GM10248 (cell line): ENCODE measurements at regions not wholly inside any gene's neighbourhood (a gene's known extent, or its start where the extent isn't known, plus 50 kb on each side); places are given as distances from the start of the nearest gene placed in this dataset.

Experiments
- CTCF ChIA-PET: fragments of 300-600 bp; sonication (Branson Sonifier 250); formaldehyde crosslinking; extraction: SDS; loops from one replicate; lab custom pipeline; 2021; ENCODE audit warnings: antibody characterized with exemption; lab: Yijun Ruan, JAX
- POLR2A ChIA-PET: fragments of 350-650 bp; sonication (Branson Sonifier 250); formaldehyde crosslinking; extraction: SDS; loops from one replicate; lab custom pipeline; 2020; ENCODE audit warnings: antibody characterized with exemption; lab: Yijun Ruan, JAX
- DNase-seq: peaks from one replicate; pipeline ENCODE4 v3.0.0; 2012; ENCODE audit errors: extremely low spot score
- TF ChIP-seq, protein P1 (sequence below): IDR thresholded peaks from 2 replicates; pipeline ENCODE4 v1.5.1; 2012; ENCODE audit warnings: mild to moderate bottlenecking, low read depth; ENCODE audit errors: extremely low read depth, missing control alignments, control extremely low read depth

DNA sequence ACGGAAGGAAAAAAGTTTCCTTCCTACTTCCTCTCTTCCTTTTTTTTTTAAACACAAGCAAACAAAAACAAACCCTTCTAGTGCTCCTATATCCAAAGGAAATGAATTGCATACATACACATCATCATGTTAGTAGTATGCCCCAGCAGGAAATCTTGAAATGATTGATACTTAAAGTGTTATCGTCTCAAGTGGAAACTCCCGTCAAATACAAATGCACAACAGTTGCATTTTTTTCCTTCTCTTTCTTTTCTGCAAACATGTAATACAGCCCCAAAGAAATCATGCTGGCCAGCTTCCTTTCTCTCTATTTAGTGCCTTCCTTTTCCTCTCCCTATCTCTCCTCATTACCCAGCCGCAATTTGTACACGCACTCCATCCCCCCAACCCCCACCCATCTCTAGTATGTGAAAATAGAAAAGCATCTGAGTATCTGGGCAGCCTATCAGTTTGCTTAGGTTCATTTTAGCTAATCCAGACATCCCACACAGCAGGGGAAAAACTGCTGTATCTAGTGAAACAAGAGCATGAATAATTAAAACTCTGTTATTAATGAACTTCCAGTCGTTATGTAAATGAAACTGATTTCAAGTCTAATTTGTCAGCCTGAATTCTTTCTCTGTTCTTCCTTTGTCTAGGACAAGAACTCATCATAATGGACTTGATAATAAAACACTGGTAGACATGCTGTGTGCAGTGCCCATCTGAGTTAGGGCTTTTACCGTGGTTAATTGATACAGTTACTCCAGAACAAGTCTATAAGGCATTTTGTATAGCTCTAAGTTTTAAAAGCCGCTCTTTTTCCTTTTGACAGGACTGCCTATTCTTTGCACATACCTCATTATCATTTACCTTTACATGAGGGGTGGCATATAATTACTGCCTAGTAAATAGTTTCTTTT, 336.5 kb upstream of the ADGRL2 start:
- ChIA-PET POLR2A (no interaction called here), CTCF (interaction anchor here (1.2 to 1.8 kb wide), 3 partner anchors 13 to 86 kb away, joined by 3 to 4 read pairs (median 3); no protein-coding TSS in a partner anchor)
- TF ChIP-seq, protein P1, sequence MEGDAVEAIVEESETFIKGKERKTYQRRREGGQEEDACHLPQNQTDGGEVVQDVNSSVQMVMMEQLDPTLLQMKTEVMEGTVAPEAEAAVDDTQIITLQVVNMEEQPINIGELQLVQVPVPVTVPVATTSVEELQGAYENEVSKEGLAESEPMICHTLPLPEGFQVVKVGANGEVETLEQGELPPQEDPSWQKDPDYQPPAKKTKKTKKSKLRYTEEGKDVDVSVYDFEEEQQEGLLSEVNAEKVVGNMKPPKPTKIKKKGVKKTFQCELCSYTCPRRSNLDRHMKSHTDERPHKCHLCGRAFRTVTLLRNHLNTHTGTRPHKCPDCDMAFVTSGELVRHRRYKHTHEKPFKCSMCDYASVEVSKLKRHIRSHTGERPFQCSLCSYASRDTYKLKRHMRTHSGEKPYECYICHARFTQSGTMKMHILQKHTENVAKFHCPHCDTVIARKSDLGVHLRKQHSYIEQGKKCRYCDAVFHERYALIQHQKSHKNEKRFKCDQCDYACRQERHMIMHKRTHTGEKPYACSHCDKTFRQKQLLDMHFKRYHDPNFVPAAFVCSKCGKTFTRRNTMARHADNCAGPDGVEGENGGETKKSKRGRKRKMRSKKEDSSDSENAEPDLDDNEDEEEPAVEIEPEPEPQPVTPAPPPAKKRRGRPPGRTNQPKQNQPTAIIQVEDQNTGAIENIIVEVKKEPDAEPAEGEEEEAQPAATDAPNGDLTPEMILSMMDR = no peak
- no peak for DNase-seq

DNA sequence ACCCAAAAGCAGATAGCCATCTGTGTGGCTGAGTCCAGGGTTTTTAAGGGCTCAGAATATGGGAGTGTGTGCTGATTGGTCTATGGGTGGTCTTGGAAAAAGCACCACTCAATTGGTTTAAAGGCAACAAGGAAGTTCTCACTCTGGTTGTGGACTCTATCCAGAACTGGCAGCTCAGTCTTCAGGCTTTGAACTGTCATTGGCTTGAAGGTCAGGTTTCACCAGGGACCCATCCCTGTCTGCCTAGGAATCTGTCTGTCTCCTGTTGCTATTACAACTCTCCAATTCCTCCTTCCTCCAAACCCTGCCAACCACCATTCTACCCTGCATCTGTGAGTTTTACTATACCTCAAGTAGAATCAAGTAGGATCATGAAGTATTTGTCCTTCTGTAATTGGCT, 341.7 kb upstream of the ADGRL2 start:
- ChIA-PET CTCF (no interaction called here), POLR2A (no interaction called here)
- TF ChIP-seq, protein P1 = no peak
- DNase-seq = no peak

DNA sequence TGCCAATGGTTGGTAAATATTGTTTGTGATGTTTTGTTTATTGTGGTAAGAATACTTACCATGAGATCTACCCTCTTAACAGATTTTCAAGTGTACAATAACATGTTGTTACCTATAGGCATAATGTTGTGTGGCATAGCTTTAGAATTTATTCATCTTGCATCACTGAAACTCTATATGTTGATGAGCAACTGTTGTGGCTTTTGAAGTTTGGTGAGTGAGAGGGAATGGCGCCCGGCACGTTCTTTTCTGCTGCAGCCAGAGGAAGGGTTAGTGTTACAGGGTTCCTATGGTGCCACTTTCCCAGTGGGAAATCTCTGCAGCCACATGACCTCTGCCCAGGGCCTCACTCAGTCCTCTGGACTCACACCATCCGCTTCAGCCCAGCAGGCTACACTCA, 342.5 kb upstream of the ADGRL2 start:
- no peak for DNase-seq
- ChIA-PET CTCF (no interaction called here), POLR2A (no interaction called here)
- TF ChIP-seq, protein P1 = no peak

DNA sequence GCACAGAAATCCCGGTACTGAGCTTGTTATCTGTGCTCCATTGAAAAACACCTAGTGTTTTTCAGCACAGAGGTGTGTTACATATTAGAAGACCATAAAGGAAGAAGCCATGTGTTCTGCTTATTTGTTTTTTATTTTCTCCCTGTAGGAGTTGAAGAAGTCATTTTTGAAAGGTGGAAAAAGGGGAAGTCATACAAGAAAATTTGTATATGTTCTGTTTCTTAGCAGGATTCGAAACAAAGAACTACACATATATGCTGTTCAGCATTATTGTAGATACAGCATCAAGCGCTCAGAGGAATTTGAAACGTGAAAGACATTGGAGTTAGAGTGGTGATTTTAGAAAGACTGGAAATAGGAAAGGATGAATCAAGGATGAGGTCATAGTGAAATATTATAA, 345.3 kb upstream of the ADGRL2 start:
- TF ChIP-seq, protein P1 = no peak
- ChIA-PET POLR2A (no interaction called here), CTCF (no interaction called here)
- DNase-seq = no peak

DNA sequence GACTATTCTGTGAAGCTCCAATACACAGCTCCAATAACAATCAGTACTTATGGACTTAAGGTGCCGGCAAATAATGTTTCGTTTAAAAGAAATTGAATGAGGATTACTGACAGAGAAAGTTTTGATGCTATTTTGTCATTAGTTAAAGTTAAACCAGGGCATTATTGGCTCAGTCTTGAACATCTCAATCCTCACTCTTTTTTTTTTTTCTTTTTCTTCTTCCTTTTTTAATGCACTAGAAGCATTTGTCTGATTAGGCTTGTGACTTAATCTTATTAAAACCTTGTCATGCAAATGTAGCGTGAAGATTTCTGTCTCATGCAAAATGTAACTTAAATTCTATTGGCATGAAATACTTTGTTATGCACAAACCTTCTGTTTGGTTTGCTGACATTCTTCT, 346.8 kb upstream of the ADGRL2 start:
- POLR2A ChIA-PET = no interaction called here
- no peak for DNase-seq
- CTCF ChIA-PET = no interaction called here
- TF ChIP-seq, protein P1 = no peak

DNA sequence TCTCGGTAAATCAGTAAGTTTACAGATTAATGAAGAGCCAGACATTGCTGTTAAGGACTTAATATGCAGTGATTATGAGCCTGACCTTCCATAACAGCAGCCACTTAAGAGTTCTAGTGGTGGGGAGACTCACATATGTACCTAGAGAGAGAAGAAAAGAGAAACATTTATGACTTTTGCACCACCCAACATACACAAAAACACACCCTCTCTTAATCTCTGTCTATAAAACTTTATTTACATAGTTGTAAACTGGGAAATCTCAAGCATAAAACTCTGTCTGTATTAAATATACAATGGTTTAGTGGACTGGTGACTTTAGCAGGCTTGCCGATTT, 347.4 kb upstream of the ADGRL2 start:
- POLR2A ChIA-PET = no interaction called here
- TF ChIP-seq, protein P1 = no peak
- CTCF ChIA-PET = interaction anchor here (1.5 kb wide), 1 partner anchor 39 kb away, joined by 3 read pairs; no protein-coding TSS in a partner anchor
- DNase-seq = no peak
